GM19025 (cell line): ENCODE measurements at regions not wholly inside any gene's neighbourhood (a gene's known extent, or its start where the extent isn't known, plus 50 kb on each side); places are given as distances from the start of the nearest gene placed in this dataset.

Source experiments
- ATAC-seq: cut with Tn5 transposase; IDR thresholded peaks from one replicate; pipeline ENCODE4 v1.9.1; 2021; ENCODE audit warnings: mild to moderate bottlenecking, low read depth, moderate library complexity; ENCODE audit not compliant: unreplicated experiment

GRCh38 chr2:14684516-14684915 lies 52.0 kb downstream of the LRATD1 start:
- no peak for ATAC-seq

- no peak for ATAC-seq
Observed at GRCh38 chr2:14690926-14691325, 58.4 kb downstream of the LRATD1 start.

GRCh38 chr2:14693874-14694273 lies 61.4 kb downstream of the LRATD1 start:
- no peak for ATAC-seq

- ATAC-seq = no peak
Observed at GRCh38 chr2:14700753-14701152, 68.2 kb downstream of the LRATD1 start.

- ATAC-seq = no peak
Observed at GRCh38 chr2:14702258-14702657, 69.7 kb downstream of the LRATD1 start.

GRCh38 chr2:14706201-14706600 lies 73.7 kb downstream of the LRATD1 start:
- ATAC-seq = no peak

GRCh38 chr2:14712111-14712510 lies 79.6 kb downstream of the LRATD1 start:
- no peak for ATAC-seq

- ATAC-seq = no peak
Observed at GRCh38 chr2:14713248-14713647, 80.7 kb downstream of the LRATD1 start.

GRCh38 chr2:14715600-14715999 lies 83.1 kb downstream of the LRATD1 start:
- ATAC-seq = no peak

- no peak for ATAC-seq
Observed at GRCh38 chr2:14716319-14716718, 83.8 kb downstream of the LRATD1 start.

GRCh38 chr2:14717131-14717530 lies 84.6 kb downstream of the LRATD1 start:
- ATAC-seq = no peak

- no peak for ATAC-seq
Observed at GRCh38 chr2:14720319-14720718, 87.8 kb downstream of the LRATD1 start.

- ATAC-seq = no peak
Observed at GRCh38 chr2:14720739-14721138, 88.2 kb downstream of the LRATD1 start.

- ATAC-seq = no peak
Observed at GRCh38 chr2:14722904-14723570, 90.5 kb downstream of the LRATD1 start.

GRCh38 chr2:14723684-14724083 lies 91.2 kb downstream of the LRATD1 start:
- ATAC-seq = no peak

- ATAC-seq = no peak
Observed at GRCh38 chr2:14735696-14736095, 103.2 kb downstream of the LRATD1 start.

- no peak for ATAC-seq
Observed at GRCh38 chr2:14737201-14737600, 104.7 kb downstream of the LRATD1 start.

GRCh38 chr2:14743861-14744260 lies 111.3 kb downstream of the LRATD1 start:
- ATAC-seq = no peak

- ATAC-seq = no peak
Observed at GRCh38 chr2:14745288-14746076, 113.0 kb downstream of the LRATD1 start.

- no peak for ATAC-seq
Observed at GRCh38 chr2:14746133-14746532, 113.6 kb downstream of the LRATD1 start.

- no peak for ATAC-seq
Observed at GRCh38 chr2:14747447-14747846, 114.9 kb downstream of the LRATD1 start.

GRCh38 chr2:14749884-14750283 lies 117.4 kb downstream of the LRATD1 start:
- ATAC-seq = no peak
